IMR-90 (cell line): ENCODE measurements at regions not wholly inside any gene's neighbourhood (a gene's known extent, or its start where the extent isn't known, plus 50 kb on each side); places are given as distances from the start of the nearest gene placed in this dataset.

Source experiments
- ATAC-seq: fragments of 200-7000 bp; cut with Tn5 transposase; 2 replicates; pipeline ENCODE4 v1.9.1; 2020; ENCODE audit warnings: low read depth, mild to moderate bottlenecking, moderate library complexity
- BruUV-seq: library from RNA; stranded (reverse); fragments of 400-500 nt; replicated peaks from 2 replicates; lab custom pipeline; 2021; lab: Mats Ljungman, UMichigan
- CTCF ChIA-PET: fragments of 300-600 bp; formaldehyde crosslinking; extraction: SDS; loops from one replicate; lab custom pipeline; 2021; ENCODE audit warnings: antibody characterized with exemption; lab: Yijun Ruan, JAX
- POLR2A ChIA-PET: fragments of 300-600 bp; sonication (Branson Sonifier 250); formaldehyde crosslinking; loops from one replicate; lab custom pipeline; 2022; ENCODE audit warnings: antibody characterized with exemption; ENCODE audit not compliant: unreplicated experiment; lab: Charles Lee
- DNase-seq: peaks from one replicate; pipeline ENCODE4 v3.0.0; 2013
- H2AFZ ChIP-seq: replicated peaks from 2 replicates; pipeline ENCODE3; 2013; ENCODE audit warnings: low read length, mild to moderate bottlenecking; ENCODE audit not compliant: poor library complexity
- H2AK5ac ChIP-seq: 2 replicates; pipeline ENCODE4 v1.6.1; 2013; ENCODE audit warnings: low read depth, low read length, inconsistent platforms
- H2AK9ac ChIP-seq: replicated peaks from 2 replicates; pipeline ENCODE3; 2013; ENCODE audit warnings: mild to moderate bottlenecking, low read depth, low read length, moderate library complexity; ENCODE audit not compliant: poor library complexity
- H2BK120ac ChIP-seq: 2 replicates; pipeline ENCODE4 v1.6.1; 2013; ENCODE audit warnings: low read depth, low read length, inconsistent platforms
- H2BK15ac ChIP-seq: 3 replicates; pipeline ENCODE4 v1.6.1; 2013; ENCODE audit warnings: low read depth, low read length, inconsistent platforms
- H2BK20ac ChIP-seq: 2 replicates; pipeline ENCODE4 v1.6.1; 2013; ENCODE audit warnings: low read depth, mild to moderate bottlenecking, inconsistent platforms, low read length, moderate library complexity
- H2BK5ac ChIP-seq: 2 replicates; pipeline ENCODE4 v1.6.1; 2013; ENCODE audit warnings: mild to moderate bottlenecking, low read depth, low read length, inconsistent platforms; ENCODE audit not compliant: poor library complexity, severe bottlenecking
- H3K14ac ChIP-seq: replicated peaks from 2 replicates; pipeline ENCODE4 v1.6.1; 2013; ENCODE audit warnings: low read depth, low read length, inconsistent platforms
- H3K18ac ChIP-seq: 2 replicates; pipeline ENCODE4 v1.6.1; 2013; ENCODE audit warnings: low read depth, low read length, control low read depth
- H3K23ac ChIP-seq: 2 replicates; pipeline ENCODE4 v1.6.1; 2013; ENCODE audit warnings: low read depth, low read length, inconsistent platforms
- H3K27ac ChIP-seq: 2 replicates; pipeline ENCODE4 v1.5.1; 2013; ENCODE audit warnings: mild to moderate bottlenecking, control low read depth, low read length; ENCODE audit not compliant: insufficient read depth
- H3K27me3 ChIP-seq: 2 replicates; pipeline ENCODE4 v1.6.1; 2013; ENCODE audit warnings: low read length; ENCODE audit not compliant: control insufficient read depth, insufficient read depth
- H3K36me3 ChIP-seq: 2 replicates; pipeline ENCODE4 v1.6.1; 2013; ENCODE audit warnings: low read length, mixed read lengths; ENCODE audit not compliant: control insufficient read depth, insufficient read depth
- H3K4ac ChIP-seq: 2 replicates; pipeline ENCODE4 v1.6.1; 2013; ENCODE audit warnings: low read depth, low read length, inconsistent platforms
- H3K4me1 ChIP-seq: 2 replicates; pipeline ENCODE4 v1.6.1; 2013; ENCODE audit warnings: low read length, mixed read lengths; ENCODE audit not compliant: control insufficient read depth, insufficient read depth
- H3K4me2 ChIP-seq: 2 replicates; pipeline ENCODE4 v1.6.1; 2013; ENCODE audit warnings: low read depth, mild to moderate bottlenecking, control low read depth, low read length, moderate library complexity
- H3K4me3 ChIP-seq: 2 replicates; pipeline ENCODE4 v1.5.1; 2013; ENCODE audit warnings: low read depth, mild to moderate bottlenecking, control low read depth, low read length, moderate library complexity; ENCODE audit not compliant: insufficient read depth
- H3K56ac ChIP-seq: 2 replicates; pipeline ENCODE4 v1.6.1; 2013; ENCODE audit warnings: low read length, inconsistent platforms; ENCODE audit not compliant: insufficient read depth; ENCODE audit errors: extremely low read depth
- H3K79me1 ChIP-seq, 2 experiments: 2 replicates each; pipeline ENCODE4 v1.6.1; 2013; ENCODE audit warnings: low read length in 2 of 2, inconsistent platforms in 1 of 2, low read depth in 1 of 2
- H3K9ac ChIP-seq: 2 replicates; pipeline ENCODE4 v1.6.1; 2013; ENCODE audit warnings: low read depth, low read length, control low read depth
- H3K9me1 ChIP-seq: 2 replicates; pipeline ENCODE4 v1.6.1; 2013; ENCODE audit warnings: low read length, inconsistent platforms; ENCODE audit not compliant: insufficient read depth
- H3K9me3 ChIP-seq: 2 replicates; pipeline ENCODE4 v1.6.1; 2013; ENCODE audit warnings: low read length; ENCODE audit not compliant: control insufficient read depth, insufficient read depth
- H4K20me1 ChIP-seq: 2 replicates; pipeline ENCODE4 v1.6.1; 2013; ENCODE audit warnings: low read length, inconsistent platforms; ENCODE audit not compliant: insufficient read depth
- H4K5ac ChIP-seq: 2 replicates; pipeline ENCODE4 v1.6.1; 2013; ENCODE audit warnings: mild to moderate bottlenecking, low read depth, low read length, control low read depth
- H4K8ac ChIP-seq, 2 experiments: 2 replicates each; pipeline ENCODE4 v1.6.1; 2013; ENCODE audit warnings: low read depth in 2 of 2, low read length in 2 of 2, control low read depth in 1 of 2, inconsistent platforms in 1 of 2
- H4K91ac ChIP-seq: 2 replicates; pipeline ENCODE4 v1.6.1; 2013; ENCODE audit warnings: low read depth, low read length, inconsistent platforms; ENCODE audit not compliant: insufficient read depth
- BHLHE40 ChIP-seq: fragments of 150-350 bp; IDR thresholded peaks from 2 replicates; pipeline ENCODE4 v1.6.1; 2016; ENCODE audit warnings: mild to moderate bottlenecking, low read depth, low read length
- CEBPB ChIP-seq: IDR thresholded peaks from 2 replicates; pipeline ENCODE4 v1.6.1; 2012; ENCODE audit warnings: low read depth, low read length, improper control_type of control experiment
- CHD1 ChIP-seq: IDR thresholded peaks from 2 replicates; pipeline ENCODE4 v1.6.1; 2012; ENCODE audit warnings: low read depth, low read length, improper control_type of control experiment
- CTCF ChIP-seq: conservative IDR thresholded peaks from 2 replicates; pipeline ENCODE4 v1.5.1; 2012; ENCODE audit warnings: mild to moderate bottlenecking, low read depth, low read length, improper control_type of control experiment
- ELK1 ChIP-seq: fragments of 150-350 bp; IDR thresholded peaks from 2 replicates; pipeline ENCODE4 v1.6.1; 2016; ENCODE audit warnings: low read depth, mild to moderate bottlenecking, low read length, moderate library complexity, borderline replicate concordance
- FOS ChIP-seq: fragments of 150-350 bp; IDR thresholded peaks from 2 replicates; pipeline ENCODE4 v1.6.1; 2016; ENCODE audit warnings: low read depth, low read length
- MAFK ChIP-seq: IDR thresholded peaks from 2 replicates; pipeline ENCODE4 v1.6.1; 2012; ENCODE audit warnings: low read depth, low read length, improper control_type of control experiment
- MAZ ChIP-seq: IDR thresholded peaks from 2 replicates; pipeline ENCODE4 v1.6.1; 2012; ENCODE audit warnings: low read depth, mild to moderate bottlenecking, low read length, improper control_type of control experiment, moderate library complexity, borderline replicate concordance
- MXI1 ChIP-seq: IDR thresholded peaks from 2 replicates; pipeline ENCODE4 v1.6.1; 2012; ENCODE audit warnings: low read depth, mild to moderate bottlenecking, low read length, moderate library complexity, borderline replicate concordance
- NFE2L2 ChIP-seq: fragments of 150-350 bp; IDR thresholded peaks from 2 replicates; pipeline ENCODE4 v1.6.1; 2016; ENCODE audit warnings: low read depth, mild to moderate bottlenecking, low read length
- POLR2A ChIP-seq: IDR thresholded peaks from 2 replicates; pipeline ENCODE4 v1.6.1; 2012; ENCODE audit warnings: mild to moderate bottlenecking, low read depth, low read length
- RAD21 ChIP-seq: IDR thresholded peaks from 2 replicates; pipeline ENCODE4 v1.6.1; 2012; ENCODE audit warnings: low read length, improper control_type of control experiment
- RCOR1 ChIP-seq: IDR thresholded peaks from 2 replicates; pipeline ENCODE4 v1.6.1; 2012; ENCODE audit warnings: mild to moderate bottlenecking, low read length, improper control_type of control experiment; ENCODE audit not compliant: insufficient replicate concordance
- RFX5 ChIP-seq: IDR thresholded peaks from 2 replicates; pipeline ENCODE4 v1.8.0; 2012; ENCODE audit warnings: low read depth, mild to moderate bottlenecking, low read length, moderate library complexity
- SMC3 ChIP-seq: fragments of 150-350 bp; IDR thresholded peaks from 2 replicates; pipeline ENCODE4 v1.6.1; 2016; ENCODE audit warnings: low read depth, mild to moderate bottlenecking, antibody characterized with exemption, low read length, moderate library complexity
- USF2 ChIP-seq: fragments of 150-350 bp; IDR thresholded peaks from 2 replicates; pipeline ENCODE4 v1.6.1; 2017; ENCODE audit warnings: mild to moderate bottlenecking, antibody characterized with exemption, low read length, low read depth
- WGBS, 2 experiments: methylation state at CpG; one replicate each; pipeline versions ENCODE4 v1.1.5 to v1.1.7; 2013; ENCODE audit warnings: missing lambda C conversion rate in 2 of 2; ENCODE audit not compliant: insufficient read length in 1 of 2; ENCODE audit errors: extremely low coverage in 2 of 2; 5-methylcytosine and 5-hydroxymethylcytosine counted together
- dilution Hi-C: fragments of 300-500 bp; cut with HindIII; formaldehyde crosslinking; loops from one replicate; pipeline ENCODE4 v1.14.3; 2018; ENCODE audit warnings: low sequenced_read_pairs; ENCODE audit not compliant: unreplicated experiment
- in situ Hi-C: fragments of 300-500 bp; cut with MboI; formaldehyde crosslinking; loops from 3 replicates; pipeline ENCODE4 v1.14.3; 2019; ENCODE audit warnings: low sequenced_read_pairs, inconsistent platforms, mixed read lengths
- intact Hi-C: fragments of 100-400 bp; cut with micrococcal nuclease; formaldehyde crosslinking; loops from 2 replicates; pipeline ENCODE4 v1.10.0; 2022

- POLR2A ChIA-PET, result no interaction called here
- no peak overlapping the region for H3K14ac ChIP-seq
Measured at GRCh38 chr12:64944966-64945365, 120.5 kb downstream of the TBC1D30 start.

More at GRCh38 chr12:64944966-64945365, 120.5 kb downstream of the TBC1D30 start:
- TF ChIP-seq CEBPB (no peak), SMC3 (no peak), FOS (no peak), NFE2L2 (no peak), ELK1 (no peak), MAZ (no peak), RCOR1 (no peak), CHD1 (no peak), RAD21 (no peak), POLR2A (no peak), MXI1 (no peak), BHLHE40 (no peak), MAFK (no peak), USF2 (no peak), CTCF (no peak), RFX5 (no peak)
- no TSS peak for BruUV-seq
- H3K36me3 ChIP-seq, result no peaks in the 10 kb centered on the region
- no peak overlapping the region for H3K9ac ChIP-seq
- no peaks in the 10 kb centered on the region for H3K4me1 ChIP-seq
- dilution Hi-C loops, result no loop called here
- CTCF ChIA-PET, result no interaction called here
- intact Hi-C loops, result no loop called here
- no peak overlapping the region for H3K4me3 ChIP-seq
- no peak overlapping the region for H3K23ac ChIP-seq
- no peak overlapping the region for H2BK20ac ChIP-seq
- H3K18ac ChIP-seq, result no peak overlapping the region
- H4K91ac ChIP-seq, result no peak overlapping the region
- no peak overlapping the region for H2BK5ac ChIP-seq
- no peaks in the 10 kb centered on the region for H4K20me1 ChIP-seq
- no peaks in the 10 kb centered on the region for H3K79me1 ChIP-seq
- no peak for ATAC-seq
- H4K5ac ChIP-seq, result no peak overlapping the region
- no peak for DNase-seq
- no peak overlapping the region for H2BK120ac ChIP-seq
- no peak overlapping the region for H3K4me2 ChIP-seq
- H2AK9ac ChIP-seq, result no peak overlapping the region
- H4K8ac ChIP-seq, result no peak overlapping the region
- H3K27me3 ChIP-seq, result peaks cover 5% of the 10 kb centered on the region
- H2AFZ ChIP-seq, result no peak overlapping the region
- no peak overlapping the region for H3K56ac ChIP-seq
- no peaks in the 10 kb centered on the region for H3K9me1 ChIP-seq
- no peak overlapping the region for H2BK15ac ChIP-seq
- WGBS, 2 experiments, result no CpG with 5 or more reads among the region's 3 CpGs
- no peak overlapping the region for H3K4ac ChIP-seq
- in situ Hi-C loops, result no loop called here
- no peak overlapping the region for H3K27ac ChIP-seq
- H3K9me3 ChIP-seq, result no peaks in the 10 kb centered on the region
- no peak overlapping the region for H2AK5ac ChIP-seq
